ENCODE measurements at regions not wholly inside any gene's neighbourhood (a gene's known extent, or its start where the extent isn't known, plus 50 kb on each side); places are given as distances from the start of the nearest gene placed in this dataset.

GRCh38 chr20:62580733-62581132 lies 61.6 kb upstream of the SLCO4A1 start:
- no peak for DNase-seq (ENCODE audit: low read depth in 2 of 2)

- DNase-seq (ENCODE audit: low read depth in 2 of 2), result no peak
Observed at GRCh38 chr20:62581308-62581707, 61.0 kb upstream of the SLCO4A1 start.

- DNase-seq (ENCODE audit: low read depth in 2 of 2), result no peak
Observed at GRCh38 chr20:62581806-62582205, 60.5 kb upstream of the SLCO4A1 start.

- no peak for DNase-seq (ENCODE audit: low read depth in 2 of 2)
Observed at GRCh38 chr20:62583424-62583920, 58.8 kb upstream of the SLCO4A1 start.

GRCh38 chr20:62584671-62585460 lies 57.4 kb upstream of the SLCO4A1 start:
- DNase-seq (ENCODE audit: low read depth in 2 of 2), result no peak

- no peak for DNase-seq (ENCODE audit: low read depth in 2 of 2)
Observed at GRCh38 chr20:62585461-62585970, 56.8 kb upstream of the SLCO4A1 start.

GRCh38 chr20:62586799-62587198 lies 55.5 kb upstream of the SLCO4A1 start:
- no peak for DNase-seq (ENCODE audit: low read depth in 2 of 2)

GRCh38 chr20:62587757-62588402 lies 54.4 kb upstream of the SLCO4A1 start:
- peak in 1 of 2 donors; percentile 15 for DNase-seq (ENCODE audit: low read depth in 2 of 2)

- DNase-seq (ENCODE audit: low read depth in 2 of 2), result no peak
Observed at GRCh38 chr20:62588458-62589149, 53.7 kb upstream of the SLCO4A1 start.

GRCh38 chr20:62589150-62589498 lies 53.2 kb upstream of the SLCO4A1 start:
- DNase-seq (ENCODE audit: low read depth in 2 of 2), result no peak

- no peak for DNase-seq (ENCODE audit: low read depth in 2 of 2)
Observed at GRCh38 chr20:62589720-62590119, 52.6 kb upstream of the SLCO4A1 start.

- no peak for DNase-seq (ENCODE audit: low read depth in 2 of 2)
Observed at GRCh38 chr20:62590309-62591121, 51.8 kb upstream of the SLCO4A1 start.

- no peak for DNase-seq (ENCODE audit: low read depth in 2 of 2)
Observed at GRCh38 chr20:62591122-62591468, 51.2 kb upstream of the SLCO4A1 start.

GRCh38 chr20:62591591-62591990 lies 50.7 kb upstream of the SLCO4A1 start:
- DNase-seq (ENCODE audit: low read depth in 2 of 2), result no peak

Measured in stimulated activated CD8-positive, alpha-beta memory T cell treated with anti-CD3 and anti-CD28 coated beads, Interleukin-15, amount 100 ng/mL, for 48 hours (primary cell).